IMR-90 (cell line): ENCODE measurements at regions not wholly inside any gene's neighbourhood (a gene's known extent, or its start where the extent isn't known, plus 50 kb on each side); places are given as distances from the start of the nearest gene placed in this dataset.

ENCODE experiments used
- ATAC-seq: fragments of 200-7000 bp; cut with Tn5 transposase; 2 replicates; pipeline ENCODE4 v1.9.1; 2020; ENCODE audit warnings: low read depth, mild to moderate bottlenecking, moderate library complexity
- BruUV-seq: library from RNA; stranded (reverse); fragments of 400-500 nt; replicated peaks from 2 replicates; lab custom pipeline; 2021; lab: Mats Ljungman, UMichigan
- CTCF ChIA-PET: fragments of 300-600 bp; formaldehyde crosslinking; extraction: SDS; loops from one replicate; lab custom pipeline; 2021; ENCODE audit warnings: antibody characterized with exemption; lab: Yijun Ruan, JAX
- POLR2A ChIA-PET: fragments of 300-600 bp; sonication (Branson Sonifier 250); formaldehyde crosslinking; loops from one replicate; lab custom pipeline; 2022; ENCODE audit warnings: antibody characterized with exemption; ENCODE audit not compliant: unreplicated experiment; lab: Charles Lee
- DNase-seq: peaks from one replicate; pipeline ENCODE4 v3.0.0; 2013
- H2AFZ ChIP-seq: replicated peaks from 2 replicates; pipeline ENCODE3; 2013; ENCODE audit warnings: low read length, mild to moderate bottlenecking; ENCODE audit not compliant: poor library complexity
- H2AK5ac ChIP-seq: 2 replicates; pipeline ENCODE4 v1.6.1; 2013; ENCODE audit warnings: low read depth, low read length, inconsistent platforms
- H2AK9ac ChIP-seq: replicated peaks from 2 replicates; pipeline ENCODE3; 2013; ENCODE audit warnings: mild to moderate bottlenecking, low read depth, low read length, moderate library complexity; ENCODE audit not compliant: poor library complexity
- H2BK120ac ChIP-seq: 2 replicates; pipeline ENCODE4 v1.6.1; 2013; ENCODE audit warnings: low read depth, low read length, inconsistent platforms
- H2BK15ac ChIP-seq: 3 replicates; pipeline ENCODE4 v1.6.1; 2013; ENCODE audit warnings: low read depth, low read length, inconsistent platforms
- H2BK20ac ChIP-seq: 2 replicates; pipeline ENCODE4 v1.6.1; 2013; ENCODE audit warnings: low read depth, mild to moderate bottlenecking, inconsistent platforms, low read length, moderate library complexity
- H2BK5ac ChIP-seq: 2 replicates; pipeline ENCODE4 v1.6.1; 2013; ENCODE audit warnings: mild to moderate bottlenecking, low read depth, low read length, inconsistent platforms; ENCODE audit not compliant: poor library complexity, severe bottlenecking
- H3K14ac ChIP-seq: replicated peaks from 2 replicates; pipeline ENCODE4 v1.6.1; 2013; ENCODE audit warnings: low read depth, low read length, inconsistent platforms
- H3K18ac ChIP-seq: 2 replicates; pipeline ENCODE4 v1.6.1; 2013; ENCODE audit warnings: low read depth, low read length, control low read depth
- H3K23ac ChIP-seq: 2 replicates; pipeline ENCODE4 v1.6.1; 2013; ENCODE audit warnings: low read depth, low read length, inconsistent platforms
- H3K27ac ChIP-seq: 2 replicates; pipeline ENCODE4 v1.5.1; 2013; ENCODE audit warnings: mild to moderate bottlenecking, control low read depth, low read length; ENCODE audit not compliant: insufficient read depth
- H3K27me3 ChIP-seq: 2 replicates; pipeline ENCODE4 v1.6.1; 2013; ENCODE audit warnings: low read length; ENCODE audit not compliant: control insufficient read depth, insufficient read depth
- H3K36me3 ChIP-seq: 2 replicates; pipeline ENCODE4 v1.6.1; 2013; ENCODE audit warnings: low read length, mixed read lengths; ENCODE audit not compliant: control insufficient read depth, insufficient read depth
- H3K4ac ChIP-seq: 2 replicates; pipeline ENCODE4 v1.6.1; 2013; ENCODE audit warnings: low read depth, low read length, inconsistent platforms
- H3K4me1 ChIP-seq: 2 replicates; pipeline ENCODE4 v1.6.1; 2013; ENCODE audit warnings: low read length, mixed read lengths; ENCODE audit not compliant: control insufficient read depth, insufficient read depth
- H3K4me2 ChIP-seq: 2 replicates; pipeline ENCODE4 v1.6.1; 2013; ENCODE audit warnings: low read depth, mild to moderate bottlenecking, control low read depth, low read length, moderate library complexity
- H3K4me3 ChIP-seq: 2 replicates; pipeline ENCODE4 v1.5.1; 2013; ENCODE audit warnings: low read depth, mild to moderate bottlenecking, control low read depth, low read length, moderate library complexity; ENCODE audit not compliant: insufficient read depth
- H3K56ac ChIP-seq: 2 replicates; pipeline ENCODE4 v1.6.1; 2013; ENCODE audit warnings: low read length, inconsistent platforms; ENCODE audit not compliant: insufficient read depth; ENCODE audit errors: extremely low read depth
- H3K79me1 ChIP-seq, 2 experiments: 2 replicates each; pipeline ENCODE4 v1.6.1; 2013; ENCODE audit warnings: low read length in 2 of 2, inconsistent platforms in 1 of 2, low read depth in 1 of 2
- H3K9ac ChIP-seq: 2 replicates; pipeline ENCODE4 v1.6.1; 2013; ENCODE audit warnings: low read depth, low read length, control low read depth
- H3K9me1 ChIP-seq: 2 replicates; pipeline ENCODE4 v1.6.1; 2013; ENCODE audit warnings: low read length, inconsistent platforms; ENCODE audit not compliant: insufficient read depth
- H3K9me3 ChIP-seq: 2 replicates; pipeline ENCODE4 v1.6.1; 2013; ENCODE audit warnings: low read length; ENCODE audit not compliant: control insufficient read depth, insufficient read depth
- H4K20me1 ChIP-seq: 2 replicates; pipeline ENCODE4 v1.6.1; 2013; ENCODE audit warnings: low read length, inconsistent platforms; ENCODE audit not compliant: insufficient read depth
- H4K5ac ChIP-seq: 2 replicates; pipeline ENCODE4 v1.6.1; 2013; ENCODE audit warnings: mild to moderate bottlenecking, low read depth, low read length, control low read depth
- H4K8ac ChIP-seq, 2 experiments: 2 replicates each; pipeline ENCODE4 v1.6.1; 2013; ENCODE audit warnings: low read depth in 2 of 2, low read length in 2 of 2, control low read depth in 1 of 2, inconsistent platforms in 1 of 2
- H4K91ac ChIP-seq: 2 replicates; pipeline ENCODE4 v1.6.1; 2013; ENCODE audit warnings: low read depth, low read length, inconsistent platforms; ENCODE audit not compliant: insufficient read depth
- BHLHE40 ChIP-seq: fragments of 150-350 bp; IDR thresholded peaks from 2 replicates; pipeline ENCODE4 v1.6.1; 2016; ENCODE audit warnings: mild to moderate bottlenecking, low read depth, low read length
- CEBPB ChIP-seq: IDR thresholded peaks from 2 replicates; pipeline ENCODE4 v1.6.1; 2012; ENCODE audit warnings: low read depth, low read length, improper control_type of control experiment
- CHD1 ChIP-seq: IDR thresholded peaks from 2 replicates; pipeline ENCODE4 v1.6.1; 2012; ENCODE audit warnings: low read depth, low read length, improper control_type of control experiment
- FOS ChIP-seq: fragments of 150-350 bp; IDR thresholded peaks from 2 replicates; pipeline ENCODE4 v1.6.1; 2016; ENCODE audit warnings: low read depth, low read length
- MAFK ChIP-seq: IDR thresholded peaks from 2 replicates; pipeline ENCODE4 v1.6.1; 2012; ENCODE audit warnings: low read depth, low read length, improper control_type of control experiment
- MXI1 ChIP-seq: IDR thresholded peaks from 2 replicates; pipeline ENCODE4 v1.6.1; 2012; ENCODE audit warnings: low read depth, mild to moderate bottlenecking, low read length, moderate library complexity, borderline replicate concordance
- NFE2L2 ChIP-seq: fragments of 150-350 bp; IDR thresholded peaks from 2 replicates; pipeline ENCODE4 v1.6.1; 2016; ENCODE audit warnings: low read depth, mild to moderate bottlenecking, low read length
- POLR2A ChIP-seq: IDR thresholded peaks from 2 replicates; pipeline ENCODE4 v1.6.1; 2012; ENCODE audit warnings: mild to moderate bottlenecking, low read depth, low read length
- RAD21 ChIP-seq: IDR thresholded peaks from 2 replicates; pipeline ENCODE4 v1.6.1; 2012; ENCODE audit warnings: low read length, improper control_type of control experiment
- RCOR1 ChIP-seq: IDR thresholded peaks from 2 replicates; pipeline ENCODE4 v1.6.1; 2012; ENCODE audit warnings: mild to moderate bottlenecking, low read length, improper control_type of control experiment; ENCODE audit not compliant: insufficient replicate concordance
- RFX5 ChIP-seq: IDR thresholded peaks from 2 replicates; pipeline ENCODE4 v1.8.0; 2012; ENCODE audit warnings: low read depth, mild to moderate bottlenecking, low read length, moderate library complexity
- SMC3 ChIP-seq: fragments of 150-350 bp; IDR thresholded peaks from 2 replicates; pipeline ENCODE4 v1.6.1; 2016; ENCODE audit warnings: low read depth, mild to moderate bottlenecking, antibody characterized with exemption, low read length, moderate library complexity
- dilution Hi-C: fragments of 300-500 bp; cut with HindIII; formaldehyde crosslinking; loops from one replicate; pipeline ENCODE4 v1.14.3; 2018; ENCODE audit warnings: low sequenced_read_pairs; ENCODE audit not compliant: unreplicated experiment
- in situ Hi-C: fragments of 300-500 bp; cut with MboI; formaldehyde crosslinking; loops from 3 replicates; pipeline ENCODE4 v1.14.3; 2019; ENCODE audit warnings: low sequenced_read_pairs, inconsistent platforms, mixed read lengths
- intact Hi-C: fragments of 100-400 bp; cut with micrococcal nuclease; formaldehyde crosslinking; loops from 2 replicates; pipeline ENCODE4 v1.10.0; 2022
- TF ChIP-seq, protein P1 (sequence below): fragments of 150-350 bp; IDR thresholded peaks from 2 replicates; pipeline ENCODE4 v1.6.1; 2017; ENCODE audit warnings: mild to moderate bottlenecking, antibody characterized with exemption, low read length, low read depth
- TF ChIP-seq, protein P2 (sequence below): conservative IDR thresholded peaks from 2 replicates; pipeline ENCODE4 v1.5.1; 2012; ENCODE audit warnings: mild to moderate bottlenecking, low read depth, low read length, improper control_type of control experiment
- TF ChIP-seq, protein P3 (sequence below): fragments of 150-350 bp; IDR thresholded peaks from 2 replicates; pipeline ENCODE4 v1.6.1; 2016; ENCODE audit warnings: low read depth, mild to moderate bottlenecking, low read length, moderate library complexity, borderline replicate concordance

DNA sequence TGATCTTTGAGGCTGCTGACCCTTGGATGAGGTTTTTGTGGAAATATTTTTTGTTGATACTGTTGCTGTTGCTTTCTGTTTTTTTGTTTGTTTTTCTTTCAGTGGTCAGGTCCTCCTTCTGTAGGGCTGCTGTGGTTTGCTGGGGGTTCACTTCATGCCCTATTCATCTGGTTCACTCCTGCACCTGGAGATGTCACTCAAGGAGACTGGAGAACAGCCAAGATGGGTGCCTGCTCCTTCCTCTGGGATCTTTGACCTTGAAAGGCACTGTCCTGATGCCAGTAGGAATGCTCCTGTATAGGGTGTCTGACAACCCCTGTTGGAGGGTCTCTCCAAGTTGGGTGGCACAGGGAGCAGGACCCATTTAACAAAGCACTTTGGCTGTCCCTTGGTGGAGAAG is 67.0 kb upstream of the ACTBL2 start:
- no peak overlapping the region for H3K18ac ChIP-seq
- no peak overlapping the region for H2BK20ac ChIP-seq
- H2BK120ac ChIP-seq: no peak overlapping the region
- no peak overlapping the region for H4K91ac ChIP-seq
- H3K9me3 ChIP-seq: no peaks in the 10 kb centered on the region
- no peak overlapping the region for H3K27ac ChIP-seq
- no peaks in the 10 kb centered on the region for H3K36me3 ChIP-seq
- no peak overlapping the region for H2AK5ac ChIP-seq
- DNase-seq (no peak), ATAC-seq (no peak)
- H3K4me1 ChIP-seq: peaks cover 2% of the 10 kb centered on the region; the same call in 1 of the 2 replicates
- no peaks in the 10 kb centered on the region for H3K79me1 ChIP-seq
- no peak overlapping the region for H4K5ac ChIP-seq
- H4K20me1 ChIP-seq: no peaks in the 10 kb centered on the region
- intact Hi-C loops: no loop called here
- no peak overlapping the region for H2BK5ac ChIP-seq
- H3K9me1 ChIP-seq: no peaks in the 10 kb centered on the region
- H2AK9ac ChIP-seq: no peak overlapping the region
- POLR2A ChIA-PET: no interaction called here
- BruUV-seq: no TSS peak
- no peak overlapping the region for H3K23ac ChIP-seq
- dilution Hi-C loops: no loop called here
- H3K14ac ChIP-seq: no peak overlapping the region
- in situ Hi-C loops: no loop called here
- H3K4ac ChIP-seq: no peak overlapping the region
- H3K27me3 ChIP-seq: no peaks in the 10 kb centered on the region
- CTCF ChIA-PET: interaction anchor here (0.7 kb wide), 1 partner anchor 373 kb away, joined by 4 read pairs; no protein-coding TSS in a partner anchor
- no peak overlapping the region for H4K8ac ChIP-seq
- H3K56ac ChIP-seq: no peak overlapping the region
- H2BK15ac ChIP-seq: no peak overlapping the region
- H2AFZ ChIP-seq: no peak overlapping the region
- TF ChIP-seq MXI1: no peak
- TF ChIP-seq, protein P1, sequence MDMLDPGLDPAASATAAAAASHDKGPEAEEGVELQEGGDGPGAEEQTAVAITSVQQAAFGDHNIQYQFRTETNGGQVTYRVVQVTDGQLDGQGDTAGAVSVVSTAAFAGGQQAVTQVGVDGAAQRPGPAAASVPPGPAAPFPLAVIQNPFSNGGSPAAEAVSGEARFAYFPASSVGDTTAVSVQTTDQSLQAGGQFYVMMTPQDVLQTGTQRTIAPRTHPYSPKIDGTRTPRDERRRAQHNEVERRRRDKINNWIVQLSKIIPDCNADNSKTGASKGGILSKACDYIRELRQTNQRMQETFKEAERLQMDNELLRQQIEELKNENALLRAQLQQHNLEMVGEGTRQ: no peak
- TF ChIP-seq NFE2L2: no peak
- TF ChIP-seq RAD21: no peak
- TF ChIP-seq SMC3: no peak
- no peak for TF ChIP-seq FOS
- no peak for TF ChIP-seq RCOR1
- TF ChIP-seq RFX5: no peak
- no peak for TF ChIP-seq BHLHE40
- TF ChIP-seq, protein P2, sequence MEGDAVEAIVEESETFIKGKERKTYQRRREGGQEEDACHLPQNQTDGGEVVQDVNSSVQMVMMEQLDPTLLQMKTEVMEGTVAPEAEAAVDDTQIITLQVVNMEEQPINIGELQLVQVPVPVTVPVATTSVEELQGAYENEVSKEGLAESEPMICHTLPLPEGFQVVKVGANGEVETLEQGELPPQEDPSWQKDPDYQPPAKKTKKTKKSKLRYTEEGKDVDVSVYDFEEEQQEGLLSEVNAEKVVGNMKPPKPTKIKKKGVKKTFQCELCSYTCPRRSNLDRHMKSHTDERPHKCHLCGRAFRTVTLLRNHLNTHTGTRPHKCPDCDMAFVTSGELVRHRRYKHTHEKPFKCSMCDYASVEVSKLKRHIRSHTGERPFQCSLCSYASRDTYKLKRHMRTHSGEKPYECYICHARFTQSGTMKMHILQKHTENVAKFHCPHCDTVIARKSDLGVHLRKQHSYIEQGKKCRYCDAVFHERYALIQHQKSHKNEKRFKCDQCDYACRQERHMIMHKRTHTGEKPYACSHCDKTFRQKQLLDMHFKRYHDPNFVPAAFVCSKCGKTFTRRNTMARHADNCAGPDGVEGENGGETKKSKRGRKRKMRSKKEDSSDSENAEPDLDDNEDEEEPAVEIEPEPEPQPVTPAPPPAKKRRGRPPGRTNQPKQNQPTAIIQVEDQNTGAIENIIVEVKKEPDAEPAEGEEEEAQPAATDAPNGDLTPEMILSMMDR: no peak
- TF ChIP-seq, protein P3, sequence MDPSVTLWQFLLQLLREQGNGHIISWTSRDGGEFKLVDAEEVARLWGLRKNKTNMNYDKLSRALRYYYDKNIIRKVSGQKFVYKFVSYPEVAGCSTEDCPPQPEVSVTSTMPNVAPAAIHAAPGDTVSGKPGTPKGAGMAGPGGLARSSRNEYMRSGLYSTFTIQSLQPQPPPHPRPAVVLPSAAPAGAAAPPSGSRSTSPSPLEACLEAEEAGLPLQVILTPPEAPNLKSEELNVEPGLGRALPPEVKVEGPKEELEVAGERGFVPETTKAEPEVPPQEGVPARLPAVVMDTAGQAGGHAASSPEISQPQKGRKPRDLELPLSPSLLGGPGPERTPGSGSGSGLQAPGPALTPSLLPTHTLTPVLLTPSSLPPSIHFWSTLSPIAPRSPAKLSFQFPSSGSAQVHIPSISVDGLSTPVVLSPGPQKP: no peak
- no peak for TF ChIP-seq CHD1
- no peak for TF ChIP-seq POLR2A
- TF ChIP-seq MAFK: no peak
- no peak for TF ChIP-seq CEBPB
- no peak overlapping the region for H3K4me3 ChIP-seq
- no peak overlapping the region for H3K9ac ChIP-seq
- no peak overlapping the region for H3K4me2 ChIP-seq
